OCI-LY1 (cell line): ENCODE measurements at regions not wholly inside any gene's neighbourhood (a gene's known extent, or its start where the extent isn't known, plus 50 kb on each side); places are given as distances from the start of the nearest gene placed in this dataset.

ENCODE experiments used
- H2AFZ ChIP-seq: fragments of 200-600 bp; sonication (generic), shearing (Covaris generic); 2 replicates; pipeline ENCODE4 v1.6.0; 2014; ENCODE audit warnings: antibody characterized with exemption, mild to moderate bottlenecking, low read length
- H3F3A ChIP-seq: fragments of 200-600 bp; sonication (generic), shearing (Covaris generic); 2 replicates; pipeline ENCODE4 v1.6.0; 2014; ENCODE audit warnings: mild to moderate bottlenecking, antibody characterized with exemption, low read length, moderate library complexity; ENCODE audit not compliant: insufficient read depth
- H3K27ac ChIP-seq: fragments of 200-600 bp; sonication (generic); 2 replicates; pipeline ENCODE4 v1.5.1; 2014; ENCODE audit warnings: low read length, mixed run types, mild to moderate bottlenecking, low read depth; ENCODE audit not compliant: poor library complexity, severe bottlenecking
- H3K27me3 ChIP-seq: fragments of 200-600 bp; sonication (generic); 2 replicates; pipeline ENCODE4 v1.6.0; 2014; ENCODE audit warnings: antibody characterized with exemption, mild to moderate bottlenecking, low read length, moderate library complexity; ENCODE audit not compliant: insufficient read depth
- H3K36me3 ChIP-seq: fragments of 200-600 bp; sonication (generic); 2 replicates; pipeline ENCODE4 v1.6.1; 2014; ENCODE audit warnings: mild to moderate bottlenecking, antibody characterized with exemption, low read length, moderate library complexity, mixed read lengths; ENCODE audit not compliant: insufficient read depth
- H3K4me1 ChIP-seq: fragments of 200-600 bp; sonication (generic); 2 replicates; pipeline ENCODE4 v1.5.1; 2014; ENCODE audit warnings: mild to moderate bottlenecking, low read length, moderate library complexity; ENCODE audit not compliant: insufficient read depth, severe bottlenecking
- H3K4me2 ChIP-seq: fragments of 200-600 bp; sonication (generic), shearing (Covaris generic); 2 replicates; pipeline ENCODE4 v1.6.1; 2014; ENCODE audit warnings: low read length
- H3K4me3 ChIP-seq: fragments of 200-600 bp; sonication (generic); 2 replicates; pipeline ENCODE4 v1.5.1; 2014; ENCODE audit warnings: low read length, low read depth, mild to moderate bottlenecking, mixed read lengths; ENCODE audit not compliant: poor library complexity, severe bottlenecking
- H3K79me2 ChIP-seq: fragments of 200-600 bp; shearing (Covaris generic); 2 replicates; pipeline ENCODE4 v1.6.1; 2016; ENCODE audit warnings: mixed run types, low read length, mixed read lengths; ENCODE audit not compliant: insufficient read depth
- H3K9ac ChIP-seq: fragments of 200-600 bp; sonication (generic), shearing (Covaris generic); 2 replicates; pipeline ENCODE4 v1.6.1; 2014; ENCODE audit warnings: mild to moderate bottlenecking, low read length, mixed read lengths
- H3K9me2 ChIP-seq: fragments of 200-600 bp; sonication (generic), shearing (Covaris generic); 2 replicates; pipeline ENCODE4 v1.6.1; 2014; ENCODE audit warnings: low read depth, mild to moderate bottlenecking, low read length, mixed read lengths
- H3K9me3 ChIP-seq: fragments of 200-600 bp; shearing (Covaris generic); 2 replicates; pipeline ENCODE4 v1.6.1; 2014; ENCODE audit warnings: low read length, mixed read lengths
- H4K20me1 ChIP-seq: fragments of 200-600 bp; sonication (generic), shearing (Covaris generic); 2 replicates; pipeline ENCODE4 v1.6.0; 2016; ENCODE audit warnings: mild to moderate bottlenecking, low read length; ENCODE audit not compliant: insufficient read depth
- EZH2 ChIP-seq: fragments of 200-600 bp; sonication (generic), shearing (Covaris generic); IDR thresholded peaks from 2 replicates; pipeline ENCODE4 v1.8.0; 2017; ENCODE audit warnings: borderline replicate concordance, mixed run types, mild to moderate bottlenecking, antibody characterized with exemption, low read length, moderate library complexity, mixed read lengths
- TF ChIP-seq, protein P1 (sequence below): fragments of 200-600 bp; sonication (generic), shearing (Covaris generic); IDR thresholded peaks from 2 replicates; pipeline ENCODE4 v1.5.1; 2017; ENCODE audit warnings: mild to moderate bottlenecking, antibody characterized with exemption, low read length, moderate library complexity, mixed read lengths

DNA sequence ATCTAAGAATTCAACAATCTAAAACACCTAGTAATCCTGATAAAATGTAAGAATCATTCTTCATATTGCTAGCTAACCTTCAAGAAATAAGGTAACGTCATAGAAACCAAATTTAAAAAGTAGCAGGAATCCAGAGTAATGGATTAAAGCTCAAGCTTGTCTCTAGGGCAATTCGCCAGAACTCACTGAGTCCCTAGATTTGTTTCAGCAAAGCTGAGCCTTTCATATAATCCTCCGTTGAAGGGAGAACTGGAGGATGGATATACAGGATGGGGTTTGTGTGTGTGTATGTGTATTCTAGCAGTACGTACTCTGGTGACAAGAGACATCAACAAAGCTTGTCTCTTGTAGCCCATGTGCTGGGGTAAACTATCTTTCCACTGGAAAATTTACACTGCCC is 2173.5 kb upstream of the AGA start:
- TF ChIP-seq, protein P1, sequence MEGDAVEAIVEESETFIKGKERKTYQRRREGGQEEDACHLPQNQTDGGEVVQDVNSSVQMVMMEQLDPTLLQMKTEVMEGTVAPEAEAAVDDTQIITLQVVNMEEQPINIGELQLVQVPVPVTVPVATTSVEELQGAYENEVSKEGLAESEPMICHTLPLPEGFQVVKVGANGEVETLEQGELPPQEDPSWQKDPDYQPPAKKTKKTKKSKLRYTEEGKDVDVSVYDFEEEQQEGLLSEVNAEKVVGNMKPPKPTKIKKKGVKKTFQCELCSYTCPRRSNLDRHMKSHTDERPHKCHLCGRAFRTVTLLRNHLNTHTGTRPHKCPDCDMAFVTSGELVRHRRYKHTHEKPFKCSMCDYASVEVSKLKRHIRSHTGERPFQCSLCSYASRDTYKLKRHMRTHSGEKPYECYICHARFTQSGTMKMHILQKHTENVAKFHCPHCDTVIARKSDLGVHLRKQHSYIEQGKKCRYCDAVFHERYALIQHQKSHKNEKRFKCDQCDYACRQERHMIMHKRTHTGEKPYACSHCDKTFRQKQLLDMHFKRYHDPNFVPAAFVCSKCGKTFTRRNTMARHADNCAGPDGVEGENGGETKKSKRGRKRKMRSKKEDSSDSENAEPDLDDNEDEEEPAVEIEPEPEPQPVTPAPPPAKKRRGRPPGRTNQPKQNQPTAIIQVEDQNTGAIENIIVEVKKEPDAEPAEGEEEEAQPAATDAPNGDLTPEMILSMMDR = no peak
- TF ChIP-seq EZH2 = no peak
- Histone ChIP-seq H3F3A (no peaks in the 10 kb centered on the region), H3K4me3 (no peak overlapping the region), H3K27ac (no peak overlapping the region), H3K4me1 (no peaks in the 10 kb centered on the region), H4K20me1 (no peaks in the 10 kb centered on the region), H3K9ac (no peak overlapping the region), H3K79me2 (no peaks in the 10 kb centered on the region), H3K36me3 (no peaks in the 10 kb centered on the region), H3K27me3 (no peaks in the 10 kb centered on the region), H3K4me2 (no peak overlapping the region), H3K9me3 (no peaks in the 10 kb centered on the region), H3K9me2 (no peaks in the 10 kb centered on the region), H2AFZ (no peak overlapping the region)

DNA sequence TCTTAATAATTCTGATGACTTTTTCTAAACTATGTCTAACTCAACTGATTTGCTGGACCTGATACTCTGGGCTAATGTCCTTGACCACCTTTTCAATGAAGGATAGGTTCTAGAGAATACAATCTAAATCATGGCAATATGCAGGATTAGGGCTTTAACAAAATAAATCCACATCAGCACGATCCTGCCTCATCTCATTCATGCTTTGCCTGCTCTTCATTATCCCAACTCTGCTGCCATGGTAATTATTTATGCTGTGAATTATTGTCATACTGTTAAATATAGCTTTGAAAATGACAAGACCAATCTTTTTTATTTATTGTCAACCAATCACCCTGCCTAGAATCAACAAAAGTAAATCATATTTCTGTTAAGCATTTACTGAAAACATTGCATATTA is 2176.7 kb upstream of the AGA start:
- H4K20me1 ChIP-seq = no peaks in the 10 kb centered on the region
- H2AFZ ChIP-seq = no peak overlapping the region
- no peak overlapping the region for H3K9ac ChIP-seq
- H3K27me3 ChIP-seq = no peaks in the 10 kb centered on the region
- H3K79me2 ChIP-seq = no peaks in the 10 kb centered on the region
- H3K36me3 ChIP-seq = no peaks in the 10 kb centered on the region
- TF ChIP-seq, protein P1 = no peak
- no peak for TF ChIP-seq EZH2
- no peaks in the 10 kb centered on the region for H3K4me1 ChIP-seq
- no peaks in the 10 kb centered on the region for H3F3A ChIP-seq
- H3K4me3 ChIP-seq = no peak overlapping the region
- H3K9me2 ChIP-seq = no peaks in the 10 kb centered on the region
- no peaks in the 10 kb centered on the region for H3K9me3 ChIP-seq
- no peak overlapping the region for H3K27ac ChIP-seq
- no peak overlapping the region for H3K4me2 ChIP-seq

- H3K79me2 ChIP-seq = no peaks in the 10 kb centered on the region
- TF ChIP-seq, protein P1 = no peak
- no peak for TF ChIP-seq EZH2
- H4K20me1 ChIP-seq = no peaks in the 10 kb centered on the region
- no peak overlapping the region for H3K27ac ChIP-seq
- no peak overlapping the region for H3K4me3 ChIP-seq
- no peaks in the 10 kb centered on the region for H3K36me3 ChIP-seq
- no peak overlapping the region for H3K9ac ChIP-seq
- H2AFZ ChIP-seq = no peak overlapping the region
- H3K27me3 ChIP-seq = no peaks in the 10 kb centered on the region
- H3K9me3 ChIP-seq = no peaks in the 10 kb centered on the region
- no peaks in the 10 kb centered on the region for H3K4me1 ChIP-seq
- H3K9me2 ChIP-seq = no peaks in the 10 kb centered on the region
- H3F3A ChIP-seq = no peaks in the 10 kb centered on the region
- H3K4me2 ChIP-seq = no peak overlapping the region
Measured at GRCh38 chr4:179624768-179625181, 2182.5 kb upstream of the AGA start.
